Right lobe of liver (tissue), 6 donors: ENCODE measurements at regions not wholly inside any gene's neighbourhood (a gene's known extent, or its start where the extent isn't known, plus 50 kb on each side); places are given as distances from the start of the nearest gene placed in this dataset.

ENCODE experiments used
- ATAC-seq, 4 donors: fragments of 200-7000 bp; cut with Tn5 transposase; one replicate each; pipeline ENCODE4 v1.9.1; 2020; ENCODE audit warnings: mild to moderate bottlenecking in 4 of 4, moderate library complexity in 4 of 4
- DNase-seq, 3 donors: peaks; one replicate each; pipeline ENCODE4 v3.0.0-alpha.2; 2020
- H3K27ac ChIP-seq, 3 donors: fragments of 200-600 bp; one replicate each; pipeline ENCODE4 v1.8.0; 2022
- H3K27me3 ChIP-seq, 2 donors: fragments of 200-600 bp; one replicate each; pipeline ENCODE4 v1.8.0; 2022
- H3K36me3 ChIP-seq, 4 donors: fragments of 200-600 bp; sonication (generic) in 1 of 4; one replicate each; pipeline versions ENCODE4 v1.5.1 to v1.8.0; 2017 to 2022; ENCODE audit warnings: control low read depth in 1 of 4
- H3K4me1 ChIP-seq, 4 donors: fragments of 200-600 bp; sonication (generic) in 1 of 4; one replicate each; pipeline versions ENCODE4 v1.5.1 to v1.8.0; 2017 to 2022; ENCODE audit warnings: control low read depth in 1 of 4
- H3K4me3 ChIP-seq, 3 donors: fragments of 200-600 bp; one replicate each; pipeline ENCODE4 v1.8.0; 2022
- H3K9me3 ChIP-seq, 4 donors: fragments of 200-600 bp; sonication (generic) in 1 of 4; one replicate each; pipeline versions ENCODE4 v1.5.1 to v1.8.0; 2017 to 2022; ENCODE audit warnings: control low read depth in 1 of 4
- POLR2A ChIP-seq: fragments of 450-650 bp; IDR thresholded peaks from one replicate; pipeline ENCODE4 v1.6.1; 2017; ENCODE audit warnings: antibody characterized with exemption, mild to moderate bottlenecking
- WGBS: methylation state at CpG from one replicate; pipeline ENCODE4 v1.1.6; 2018; ENCODE audit warnings: low coverage, low lambda C conversion rate; ENCODE audit not compliant: insufficient coverage; ENCODE audit errors: missing lambda C conversion rate; 5-methylcytosine and 5-hydroxymethylcytosine counted together
- intact Hi-C, 2 donors: fragments of 100-400 bp; cut with DNase I; formaldehyde crosslinking; loops; one replicate each; pipeline versions ENCODE4 v1.11.2 to v1.14.1; 2022
- TF ChIP-seq, protein P1 (sequence below), 4 donors: fragments of 200-600 bp in 3 of 4; fragments of 450-650 bp in 1 of 4; IDR thresholded peaks; one replicate each; pipeline versions ENCODE4 v1.5.1 to v1.8.0; 2016 to 2022; ENCODE audit warnings: antibody characterized with exemption in 4 of 4, mild to moderate bottlenecking in 2 of 4
- donor health status: DM: no; HTN: yes; CAD: no.
- donor health status: DM: no; HTN: no; CAD: no.
- donor health status: DM: no; HTN: no; CAD: no.
- donor health status: DM: no; HTN: yes; CAD: no.
- donor health status: DM: no; HTN: yes; CAD: no.

DNA sequence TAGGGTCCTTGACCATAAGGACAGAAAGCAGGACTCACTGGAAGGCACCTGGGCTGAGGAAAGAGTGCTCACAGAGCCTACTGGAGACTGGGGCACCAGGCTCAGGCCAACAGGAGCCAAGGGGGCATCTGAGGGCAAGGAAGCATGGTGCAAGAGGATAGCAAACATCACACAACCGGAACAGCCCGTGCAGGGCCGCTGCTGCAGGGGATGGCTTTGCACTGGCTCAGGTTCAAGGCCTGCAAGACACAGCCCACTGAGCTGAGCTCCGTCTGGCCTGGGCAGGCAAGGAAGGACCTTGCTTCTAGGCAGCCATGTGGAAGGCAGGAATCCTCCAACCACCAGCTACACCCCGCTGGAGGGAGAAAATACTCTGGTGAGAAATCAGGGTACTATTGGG, 59.8 kb upstream of the KIF26B start:
- no peaks in the 10 kb centered on the region for H3K9me3 ChIP-seq
- intact Hi-C loops: no loop called here
- ATAC-seq (peak; percentile 15 to 86 (median 51)), DNase-seq (peak in 2 of 3 donors; percentile 31 to 57)
- H3K4me3 ChIP-seq: no peak overlapping the region
- peak overlapping the region in 1 of 3 donors; percentile 9 for H3K27ac ChIP-seq
- no peaks in the 10 kb centered on the region for H3K36me3 ChIP-seq
- WGBS: 17% methylated on average over 1 of the region's 5 CpGs
- TF ChIP-seq POLR2A: no peak
- TF ChIP-seq, protein P1, sequence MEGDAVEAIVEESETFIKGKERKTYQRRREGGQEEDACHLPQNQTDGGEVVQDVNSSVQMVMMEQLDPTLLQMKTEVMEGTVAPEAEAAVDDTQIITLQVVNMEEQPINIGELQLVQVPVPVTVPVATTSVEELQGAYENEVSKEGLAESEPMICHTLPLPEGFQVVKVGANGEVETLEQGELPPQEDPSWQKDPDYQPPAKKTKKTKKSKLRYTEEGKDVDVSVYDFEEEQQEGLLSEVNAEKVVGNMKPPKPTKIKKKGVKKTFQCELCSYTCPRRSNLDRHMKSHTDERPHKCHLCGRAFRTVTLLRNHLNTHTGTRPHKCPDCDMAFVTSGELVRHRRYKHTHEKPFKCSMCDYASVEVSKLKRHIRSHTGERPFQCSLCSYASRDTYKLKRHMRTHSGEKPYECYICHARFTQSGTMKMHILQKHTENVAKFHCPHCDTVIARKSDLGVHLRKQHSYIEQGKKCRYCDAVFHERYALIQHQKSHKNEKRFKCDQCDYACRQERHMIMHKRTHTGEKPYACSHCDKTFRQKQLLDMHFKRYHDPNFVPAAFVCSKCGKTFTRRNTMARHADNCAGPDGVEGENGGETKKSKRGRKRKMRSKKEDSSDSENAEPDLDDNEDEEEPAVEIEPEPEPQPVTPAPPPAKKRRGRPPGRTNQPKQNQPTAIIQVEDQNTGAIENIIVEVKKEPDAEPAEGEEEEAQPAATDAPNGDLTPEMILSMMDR (IDR thresholded peaks at IDR 0.05): no peak
- no peaks in the 10 kb centered on the region for H3K27me3 ChIP-seq
- H3K4me1 ChIP-seq: peaks cover 0 to 23% (median 0%) of the 10 kb centered on the region in 4 donors

DNA sequence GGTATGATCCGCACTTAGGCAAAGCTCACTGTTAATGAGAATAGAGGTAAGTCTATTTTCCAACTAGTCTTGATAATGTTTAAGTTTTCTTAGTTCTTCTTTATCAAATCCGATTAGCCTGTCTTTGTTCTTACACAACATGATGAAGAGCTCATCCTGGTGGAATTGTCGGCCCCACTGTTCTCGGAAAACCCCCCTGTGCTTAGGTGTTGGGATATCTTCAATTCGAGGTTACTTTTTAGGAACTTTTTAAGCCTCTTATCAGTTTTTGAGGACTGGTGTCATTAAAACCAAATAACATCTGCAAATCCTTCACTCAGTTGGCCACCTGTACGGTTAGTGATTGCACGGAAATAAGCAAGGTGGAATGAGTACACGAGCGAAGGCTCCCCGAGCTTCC, 60.7 kb upstream of the KIF26B start:
- intact Hi-C loops: no loop called here
- DNase-seq (no peak), ATAC-seq (no peak)
- no peaks in the 10 kb centered on the region for H3K27me3 ChIP-seq
- 94% methylated on average over 10 of the region's 10 CpGs for WGBS
- TF ChIP-seq POLR2A: no peak
- TF ChIP-seq, protein P1 (IDR thresholded peaks at IDR 0.05): no peak
- no peaks in the 10 kb centered on the region for H3K9me3 ChIP-seq
- H3K4me3 ChIP-seq: no peak overlapping the region
- no peaks in the 10 kb centered on the region for H3K36me3 ChIP-seq
- H3K27ac ChIP-seq: no peak overlapping the region
- peaks cover 0 to 23% (median 0%) of the 10 kb centered on the region in 4 donors for H3K4me1 ChIP-seq

DNA sequence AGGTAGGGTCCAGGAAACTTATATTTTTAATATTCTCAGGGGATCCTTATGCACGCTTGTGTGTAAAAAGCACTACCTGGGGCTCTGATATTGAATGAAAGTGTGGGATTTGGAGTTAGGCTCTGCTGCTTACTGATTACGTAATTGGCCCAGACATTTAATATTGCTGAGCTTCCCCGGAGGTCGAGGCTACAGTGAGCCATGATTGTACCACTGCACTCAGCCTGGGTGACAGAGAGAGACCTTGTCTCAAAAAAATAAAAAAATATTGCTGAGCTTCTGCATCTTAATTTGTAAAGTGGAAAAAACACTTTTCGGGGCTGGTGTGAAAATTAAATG, 62.2 kb upstream of the KIF26B start:
- Histone ChIP-seq H3K27ac (peak overlapping the region in 1 of 3 donors; percentile 52), H3K9me3 (no peaks in the 10 kb centered on the region), H3K27me3 (no peaks in the 10 kb centered on the region), H3K4me1 (peaks cover 0 to 23% (median 0%) of the 10 kb centered on the region in 4 donors), H3K4me3 (no peak overlapping the region), H3K36me3 (no peaks in the 10 kb centered on the region)
- ATAC-seq (no peak), DNase-seq (no peak)
- 68% methylated on average over 4 of the region's 5 CpGs for WGBS
- intact Hi-C loops: no loop called here
- TF ChIP-seq, protein P1 (IDR thresholded peaks at IDR 0.05): no peak
- TF ChIP-seq POLR2A: no peak

DNA sequence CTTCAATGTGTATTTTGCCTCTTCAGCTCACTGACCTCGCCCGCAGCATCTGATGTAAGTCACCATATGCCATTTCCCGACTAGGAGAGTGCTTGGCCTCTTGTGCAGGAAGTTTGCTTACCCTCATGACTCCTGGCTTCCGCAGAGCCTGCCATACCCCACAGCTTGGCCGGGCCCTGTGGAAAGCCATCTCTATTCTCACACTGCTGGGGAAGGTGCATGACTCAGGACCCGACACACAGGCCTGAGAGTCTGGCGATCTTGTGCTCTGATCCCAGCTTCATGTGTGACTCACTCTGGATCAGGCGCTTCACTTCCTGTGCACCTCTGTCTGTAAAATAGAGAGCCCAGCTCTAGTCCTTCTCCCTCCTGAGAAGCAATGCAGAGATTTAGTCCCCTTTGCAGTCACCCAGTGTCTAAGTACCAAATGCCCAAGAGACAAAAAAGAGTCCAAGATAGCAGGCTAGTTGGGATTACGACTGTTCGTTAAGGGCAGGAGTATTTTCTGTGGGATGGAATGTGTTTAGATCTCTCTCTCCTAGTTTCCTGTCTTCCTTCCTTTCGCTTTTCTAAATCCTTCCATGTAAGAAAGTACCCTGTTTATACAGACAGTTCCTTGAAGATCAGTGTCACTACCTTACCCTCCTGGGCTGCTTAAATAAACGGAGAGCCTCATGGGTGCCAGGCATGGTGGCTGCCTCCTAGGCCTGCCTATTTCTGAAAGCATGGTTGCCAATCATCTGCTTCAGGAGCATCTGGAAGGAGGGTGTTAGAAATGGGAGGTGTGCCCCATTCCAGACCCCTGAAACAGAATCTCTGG, 62.8 kb upstream of the KIF26B start:
- TF ChIP-seq, protein P1 (IDR thresholded peaks at IDR 0.05): no peak
- TF ChIP-seq POLR2A: no peak
- WGBS: 76% methylated on average over 10 of the region's 12 CpGs
- peaks cover 0 to 23% (median 0%) of the 10 kb centered on the region in 4 donors for H3K4me1 ChIP-seq
- H3K27ac ChIP-seq: peak overlapping the region in 1 of 3 donors; percentile 52
- H3K4me3 ChIP-seq: no peak overlapping the region
- H3K9me3 ChIP-seq: no peaks in the 10 kb centered on the region
- no peaks in the 10 kb centered on the region for H3K27me3 ChIP-seq
- intact Hi-C loops: no loop called here
- H3K36me3 ChIP-seq: no peaks in the 10 kb centered on the region
- DNase-seq: peak in 1 of 3 donors; percentile 63
- peak; percentile 49 to 93 (median 72) for ATAC-seq
